HG03064 (cell line): ENCODE measurements at regions not wholly inside any gene's neighbourhood (a gene's known extent, or its start where the extent isn't known, plus 50 kb on each side); places are given as distances from the start of the nearest gene placed in this dataset.

ENCODE experiments used
- ATAC-seq: cut with Tn5 transposase; IDR thresholded peaks from one replicate; pipeline ENCODE4 v1.9.1; 2021; ENCODE audit warnings: low read depth; ENCODE audit not compliant: unreplicated experiment

- ATAC-seq: no peak
Observed at GRCh38 chr18:37975446-37975845, 409.8 kb upstream of the CELF4 start.

DNA sequence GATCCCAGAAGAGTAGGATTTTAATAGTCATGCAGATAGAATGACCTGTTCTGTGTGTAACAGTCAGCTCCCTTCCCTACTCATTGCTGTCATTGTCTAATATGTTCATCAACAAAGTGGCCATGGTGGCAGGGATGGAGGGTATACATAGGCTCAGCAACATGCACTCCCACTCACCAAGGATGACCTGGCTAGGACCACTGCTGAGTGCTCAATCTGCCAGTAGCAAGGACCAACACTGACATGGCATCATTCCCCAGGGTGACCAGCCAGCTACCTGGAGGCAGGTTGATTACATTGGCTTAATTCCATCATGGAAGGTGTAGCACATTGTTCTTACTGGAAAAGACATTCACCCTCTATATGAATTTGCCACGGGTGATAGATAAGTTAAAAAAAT, 401.7 kb upstream of the CELF4 start:
- ATAC-seq: no peak

GRCh38 chr18:37965572-37965970, 400.0 kb upstream of the CELF4 start:
- ATAC-seq: no peak

- ATAC-seq: no peak
Observed at GRCh38 chr18:37964885-37965571, 399.4 kb upstream of the CELF4 start.

DNA sequence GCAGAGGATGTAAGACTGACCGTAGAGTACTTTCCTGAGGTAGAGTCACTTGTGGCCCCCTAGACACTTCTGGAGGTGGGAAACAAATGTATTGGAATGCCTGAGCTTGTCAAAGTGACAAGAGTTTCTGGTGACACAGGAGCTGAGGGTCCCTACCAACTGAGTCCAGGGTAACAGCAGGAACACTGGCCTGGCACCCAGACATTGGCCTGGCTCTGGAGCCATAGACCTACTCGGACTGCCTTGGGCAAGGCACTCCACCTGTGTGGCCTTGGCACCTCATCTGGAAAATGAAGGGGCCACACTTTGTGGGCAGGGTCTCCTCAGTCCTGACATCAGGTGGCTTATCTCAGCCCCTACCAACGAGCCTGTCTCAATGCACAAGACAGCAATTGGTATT, 398.2 kb upstream of the CELF4 start:
- ATAC-seq: no peak

DNA sequence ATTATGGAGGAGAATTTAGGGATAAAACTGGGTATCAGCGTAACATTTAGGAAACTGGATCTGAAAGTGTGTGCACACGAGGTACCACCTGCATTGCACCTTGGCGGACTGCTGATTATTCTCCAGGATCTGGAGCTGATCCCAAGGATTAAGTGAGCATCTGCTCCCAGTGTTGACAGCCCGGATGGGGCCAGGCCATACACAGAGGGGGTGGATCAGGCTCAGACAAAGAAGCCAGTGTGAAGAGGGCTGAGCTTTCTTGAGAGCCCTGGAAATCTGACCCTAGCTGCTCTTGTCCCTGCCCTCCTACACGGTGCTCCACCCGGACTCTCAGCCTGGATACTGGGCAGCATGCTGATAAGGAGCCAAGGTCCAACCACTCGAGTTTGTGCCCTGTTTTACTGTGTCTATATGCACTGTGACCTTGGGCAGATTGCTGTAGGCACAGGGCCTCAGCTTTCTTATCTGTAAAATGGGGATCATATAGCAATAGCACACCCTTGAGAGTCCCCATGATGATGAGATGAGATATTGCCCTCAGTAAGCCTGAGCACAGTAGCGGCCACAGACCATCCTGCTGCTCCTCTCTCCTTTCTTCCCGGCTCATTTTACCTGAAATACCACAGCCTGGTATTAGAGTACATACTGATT, 396.8 kb upstream of the CELF4 start:
- ATAC-seq: no peak

DNA sequence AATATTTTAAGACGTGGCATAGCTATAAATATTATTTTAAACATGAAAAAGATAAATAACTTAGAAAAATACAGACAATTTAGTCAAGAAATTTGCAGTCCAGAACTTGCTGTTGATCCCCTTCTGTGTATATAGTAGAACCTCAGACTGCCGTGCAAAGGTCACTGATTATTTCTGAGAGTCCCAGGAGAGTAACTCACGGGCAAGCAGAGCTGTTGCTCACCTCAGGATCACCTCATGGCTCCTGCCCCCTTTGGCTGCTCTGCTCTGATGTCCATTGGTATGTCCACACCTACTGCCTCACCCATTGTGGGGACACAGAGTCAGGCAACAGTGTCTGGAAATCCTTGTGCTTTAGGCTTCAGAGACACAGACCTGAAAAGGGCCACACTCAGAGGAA, 392.9 kb upstream of the CELF4 start:
- no peak for ATAC-seq

DNA sequence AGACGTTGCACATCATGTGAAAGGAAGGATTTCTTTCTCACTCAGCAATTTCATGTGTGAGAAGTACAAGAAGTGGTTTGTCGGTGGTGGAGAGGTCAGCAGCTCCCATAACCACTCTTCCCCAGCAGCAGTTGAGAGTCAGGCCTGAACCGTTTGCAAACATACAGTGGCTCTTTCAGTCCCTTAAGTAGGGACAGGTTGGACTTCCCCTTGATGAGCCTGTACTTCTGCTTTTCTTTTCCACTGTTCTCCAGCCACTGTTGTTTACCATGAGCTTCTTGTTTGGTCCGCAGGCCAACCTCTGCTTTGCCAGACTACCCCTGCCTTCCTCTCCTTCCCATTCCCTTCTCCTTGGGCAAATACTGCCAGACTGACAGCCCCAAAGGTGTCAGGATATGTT, 391.3 kb upstream of the CELF4 start:
- no peak for ATAC-seq

DNA sequence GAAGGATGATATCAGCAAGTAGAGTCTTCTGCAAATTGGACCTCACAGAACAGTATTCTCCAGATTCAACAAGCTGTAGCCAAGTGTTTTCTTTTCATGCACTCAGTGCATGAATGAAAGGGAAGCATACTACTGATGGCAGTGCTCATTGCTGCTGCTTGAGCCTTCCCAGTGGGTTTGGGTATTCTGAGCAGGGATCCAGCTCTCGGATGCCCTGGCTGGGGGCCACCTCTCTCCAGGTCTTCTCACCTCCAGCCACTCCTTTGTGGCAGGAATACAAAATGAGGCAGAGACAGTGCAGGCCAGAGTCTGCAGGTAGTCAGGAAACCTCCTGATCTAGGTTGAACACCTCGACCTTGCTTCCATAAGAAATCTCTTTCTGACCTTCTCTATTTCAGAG, 390.4 kb upstream of the CELF4 start:
- no peak for ATAC-seq

- ATAC-seq: no peak
Observed at GRCh38 chr18:37955201-37955600, 389.6 kb upstream of the CELF4 start.

DNA sequence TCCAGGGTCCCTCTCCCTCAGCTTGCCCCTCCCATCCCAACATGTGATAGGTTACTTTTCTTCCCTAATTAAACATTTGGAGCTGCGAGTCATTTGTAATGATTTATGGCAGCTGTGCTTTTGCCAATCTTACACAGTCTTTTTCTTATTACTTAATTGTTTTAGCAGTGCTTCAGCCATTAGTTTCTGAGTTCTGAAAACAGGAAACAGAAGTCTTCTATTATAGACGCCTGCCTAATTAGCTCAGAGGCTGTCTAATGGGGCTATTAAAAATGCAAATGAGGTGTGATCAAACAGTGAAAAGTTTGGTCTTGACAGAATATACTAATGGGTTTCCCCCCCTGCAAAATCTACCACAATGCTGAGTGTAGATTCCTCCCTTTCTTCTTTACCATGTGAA, 388.3 kb upstream of the CELF4 start:
- no peak for ATAC-seq

DNA sequence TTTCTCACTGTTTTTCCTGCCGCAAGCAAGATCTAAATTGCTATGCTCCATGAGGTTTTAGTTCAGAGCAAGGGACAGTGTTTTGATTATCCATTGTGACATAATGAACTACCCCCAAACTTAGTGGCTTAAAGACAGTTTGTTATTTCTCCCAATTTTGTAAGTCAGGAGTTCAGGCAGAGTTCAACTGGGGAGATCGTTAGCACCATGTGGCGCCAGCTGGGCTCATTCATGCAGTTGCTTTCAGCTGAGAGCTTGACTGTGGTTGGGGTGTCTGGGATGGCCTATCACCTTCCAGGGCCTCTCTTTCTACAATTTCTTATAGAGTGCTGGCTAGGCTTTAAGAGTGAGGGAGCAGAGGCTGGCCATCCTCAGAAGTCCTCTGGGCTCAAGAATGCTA, 382.9 kb upstream of the CELF4 start:
- ATAC-seq: no peak

DNA sequence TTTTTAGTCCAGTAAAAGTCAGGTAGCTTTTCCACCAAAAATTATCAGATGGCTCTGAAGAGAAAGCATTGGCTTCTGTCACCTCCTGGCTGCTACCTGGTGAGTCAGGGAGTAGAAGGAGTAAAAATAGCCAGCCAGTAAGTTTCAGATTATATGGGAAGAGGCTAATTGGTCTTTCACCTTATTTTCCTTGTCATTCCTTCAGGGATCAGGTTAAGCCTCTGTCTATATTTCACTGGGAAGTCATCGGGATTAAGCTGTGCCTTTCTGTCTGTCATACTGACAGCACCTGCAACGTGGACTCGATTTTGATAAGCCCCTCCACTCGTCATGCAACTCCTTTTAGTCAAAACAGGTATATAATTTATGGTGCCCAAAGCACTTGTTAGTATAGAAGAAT, 380.7 kb upstream of the CELF4 start:
- no peak for ATAC-seq

- no peak for ATAC-seq
Observed at GRCh38 chr18:37944700-37945270, 379.2 kb upstream of the CELF4 start.

- ATAC-seq: no peak
Observed at GRCh38 chr18:37937287-37937686, 371.7 kb upstream of the CELF4 start.

DNA sequence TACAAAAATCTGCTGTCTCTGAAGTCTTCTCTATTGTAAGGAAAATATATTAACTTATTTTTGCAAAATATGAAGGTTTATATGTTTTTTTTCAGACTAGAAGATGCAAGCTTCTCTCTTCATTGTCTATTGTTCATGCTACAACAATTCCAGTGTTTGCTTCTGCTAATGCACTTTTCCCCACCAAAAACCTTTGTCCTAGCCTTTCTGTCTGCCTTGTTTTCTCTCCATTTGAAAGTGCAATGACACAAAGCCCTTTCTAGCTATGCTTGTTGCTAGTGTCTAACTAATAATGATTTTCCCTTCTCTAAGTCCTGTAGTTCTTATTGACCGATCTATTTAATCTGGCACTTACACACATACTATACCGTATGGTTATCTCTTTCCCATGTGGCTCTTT, 369.5 kb upstream of the CELF4 start:
- ATAC-seq: no peak

GRCh38 chr18:37930640-37931039, 365.0 kb upstream of the CELF4 start:
- no peak for ATAC-seq

DNA sequence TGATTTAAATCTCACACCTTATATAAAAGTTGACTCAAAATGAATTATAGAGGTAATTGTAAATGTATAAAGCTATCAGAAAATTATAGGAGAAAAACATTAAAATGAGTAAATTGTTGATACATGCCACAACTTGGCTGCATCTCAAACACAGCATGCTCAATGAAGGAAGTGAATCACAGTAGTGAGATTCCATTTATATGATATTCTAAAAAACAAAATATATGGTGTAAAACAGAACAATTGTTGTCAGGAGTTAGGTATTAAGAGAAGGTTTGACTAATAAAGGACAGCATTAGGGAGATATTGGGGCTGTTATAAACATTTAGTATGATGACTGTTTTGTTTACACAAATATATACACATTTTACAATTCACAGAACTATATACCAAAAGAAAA, 356.6 kb upstream of the CELF4 start:
- ATAC-seq: no peak

DNA sequence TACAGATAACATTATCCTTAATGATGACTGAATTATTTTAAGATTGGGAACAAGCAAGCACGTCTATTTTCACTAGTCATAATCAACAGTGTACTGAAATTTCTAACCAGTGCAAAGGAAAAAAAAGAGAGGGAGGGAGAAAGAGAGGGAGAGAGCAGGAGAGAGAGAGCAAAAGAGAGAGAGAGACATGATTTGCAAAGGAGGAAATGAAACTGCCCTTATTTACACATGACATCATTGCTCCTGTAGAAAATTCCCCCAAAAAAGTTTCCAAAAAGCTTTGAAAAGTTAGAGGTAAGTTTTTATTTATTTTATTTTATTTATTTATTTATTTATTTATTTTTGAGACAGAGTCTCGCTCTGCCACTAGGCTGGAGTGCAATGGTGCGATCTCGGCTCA, 355.3 kb upstream of the CELF4 start:
- ATAC-seq: no peak

DNA sequence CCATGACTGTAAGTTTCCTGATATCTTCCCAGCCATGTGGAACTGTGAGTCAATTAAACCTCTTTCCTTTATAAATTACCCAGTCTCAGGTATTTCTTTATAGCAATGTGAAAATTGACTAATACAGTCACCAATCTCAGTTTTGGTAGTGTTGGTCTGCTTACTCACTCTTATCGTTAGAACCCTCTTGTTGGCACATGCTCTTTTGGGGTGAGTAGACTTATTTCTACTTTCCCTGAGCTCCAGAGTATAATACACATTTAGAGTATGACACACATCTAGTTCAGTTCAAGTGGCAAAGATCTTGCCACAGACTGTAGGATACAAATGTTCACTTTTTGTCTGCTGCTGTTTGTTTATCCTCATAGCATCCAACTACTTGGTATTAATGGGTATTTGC, 347.5 kb upstream of the CELF4 start:
- ATAC-seq: no peak

GRCh38 chr18:37902344-37902743, 336.7 kb upstream of the CELF4 start:
- ATAC-seq: no peak

- ATAC-seq: no peak
Observed at GRCh38 chr18:37900326-37900725, 334.7 kb upstream of the CELF4 start.
